ENCODE measurements at regions not wholly inside any gene's neighbourhood (a gene's known extent, or its start where the extent isn't known, plus 50 kb on each side); places are given as distances from the start of the nearest gene placed in this dataset.

GRCh38 chr20:55919956-55920355, 85.4 kb downstream of the CBLN4 start:
- Histone ChIP-seq H3K4me3 (no peak overlapping the region), H3K36me3 (no peaks in the 10 kb centered on the region), H3K27me3 (replicated peaks; ENCODE audit: insufficient read depth) (no peaks in the 10 kb centered on the region), H3K4me1 (ENCODE audit: control insufficient read depth in 1 of 2, low read depth in 2 of 2) (no peaks in the 10 kb centered on the region), H3K9me3 (no peaks in the 10 kb centered on the region), H3K27ac (no peak overlapping the region)
- ATAC-seq (ENCODE audit: insufficient number of reproducible peaks, low FRiP score, low read depth) (no peak), DNase-seq (ENCODE audit: low spot score) (no peak)
- no peak for TF ChIP-seq CTCF (IDR thresholded peaks at IDR 0.05)

GRCh38 chr20:55919319-55919718, 86.0 kb downstream of the CBLN4 start:
- ATAC-seq (ENCODE audit: insufficient number of reproducible peaks, low FRiP score, low read depth) (no peak), DNase-seq (ENCODE audit: low spot score) (no peak)
- no peak for TF ChIP-seq CTCF (IDR thresholded peaks at IDR 0.05)
- H3K36me3 ChIP-seq: no peaks in the 10 kb centered on the region
- H3K27me3 ChIP-seq (replicated peaks; ENCODE audit: insufficient read depth): no peaks in the 10 kb centered on the region
- H3K4me1 ChIP-seq (ENCODE audit: control insufficient read depth in 1 of 2, low read depth in 2 of 2): no peaks in the 10 kb centered on the region
- no peak overlapping the region for H3K4me3 ChIP-seq
- H3K27ac ChIP-seq: no peak overlapping the region
- no peaks in the 10 kb centered on the region for H3K9me3 ChIP-seq

- H3K27me3 ChIP-seq (replicated peaks; ENCODE audit: insufficient read depth): no peaks in the 10 kb centered on the region
- no peaks in the 10 kb centered on the region for H3K9me3 ChIP-seq
- DNase-seq (ENCODE audit: low spot score) (no peak), ATAC-seq (ENCODE audit: insufficient number of reproducible peaks, low FRiP score, low read depth) (no peak)
- H3K4me1 ChIP-seq (ENCODE audit: control insufficient read depth in 1 of 2, low read depth in 2 of 2): no peaks in the 10 kb centered on the region
- no peak overlapping the region for H3K27ac ChIP-seq
- TF ChIP-seq CTCF (IDR thresholded peaks at IDR 0.05): no peak
- no peaks in the 10 kb centered on the region for H3K36me3 ChIP-seq
- H3K4me3 ChIP-seq: no peak overlapping the region
Measured at GRCh38 chr20:55918471-55918870, 86.8 kb downstream of the CBLN4 start.

GRCh38 chr20:55893031-55893430, 112.3 kb downstream of the CBLN4 start:
- no peak for TF ChIP-seq CTCF (IDR thresholded peaks at IDR 0.05)
- no peaks in the 10 kb centered on the region for H3K4me1 ChIP-seq (ENCODE audit: control insufficient read depth in 1 of 2, low read depth in 2 of 2)
- no peaks in the 10 kb centered on the region for H3K36me3 ChIP-seq
- no peak overlapping the region for H3K27ac ChIP-seq
- no peaks in the 10 kb centered on the region for H3K9me3 ChIP-seq
- ATAC-seq (ENCODE audit: insufficient number of reproducible peaks, low FRiP score, low read depth) (no peak), DNase-seq (ENCODE audit: low spot score) (no peak)
- H3K4me3 ChIP-seq: no peak overlapping the region
- H3K27me3 ChIP-seq (replicated peaks; ENCODE audit: insufficient read depth): no peaks in the 10 kb centered on the region

GRCh38 chr20:55888685-55889084, 116.6 kb downstream of the CBLN4 start:
- no peak for ATAC-seq (ENCODE audit: insufficient number of reproducible peaks, low FRiP score, low read depth)
- DNase-seq (ENCODE audit: low spot score): no peak
- no peak overlapping the region for H3K4me3 ChIP-seq
- TF ChIP-seq CTCF (IDR thresholded peaks at IDR 0.05): no peak
- no peaks in the 10 kb centered on the region for H3K27me3 ChIP-seq (replicated peaks; ENCODE audit: insufficient read depth)
- no peaks in the 10 kb centered on the region for H3K4me1 ChIP-seq (ENCODE audit: control insufficient read depth in 1 of 2, low read depth in 2 of 2)
- no peaks in the 10 kb centered on the region for H3K9me3 ChIP-seq
- H3K27ac ChIP-seq: no peak overlapping the region
- H3K36me3 ChIP-seq: no peaks in the 10 kb centered on the region
